ENCODE measurements at regions not wholly inside any gene's neighbourhood (a gene's known extent, or its start where the extent isn't known, plus 50 kb on each side); places are given as distances from the start of the nearest gene placed in this dataset.
A peak's percentile ranks its signal among the peaks of the same experiment; 100 is the strongest.
"Not testable (repeated sequence)": the region's sequence is repeated elsewhere in the genome, so short reads cannot be mapped to it uniquely, and the experiment has no call there.

DNA sequence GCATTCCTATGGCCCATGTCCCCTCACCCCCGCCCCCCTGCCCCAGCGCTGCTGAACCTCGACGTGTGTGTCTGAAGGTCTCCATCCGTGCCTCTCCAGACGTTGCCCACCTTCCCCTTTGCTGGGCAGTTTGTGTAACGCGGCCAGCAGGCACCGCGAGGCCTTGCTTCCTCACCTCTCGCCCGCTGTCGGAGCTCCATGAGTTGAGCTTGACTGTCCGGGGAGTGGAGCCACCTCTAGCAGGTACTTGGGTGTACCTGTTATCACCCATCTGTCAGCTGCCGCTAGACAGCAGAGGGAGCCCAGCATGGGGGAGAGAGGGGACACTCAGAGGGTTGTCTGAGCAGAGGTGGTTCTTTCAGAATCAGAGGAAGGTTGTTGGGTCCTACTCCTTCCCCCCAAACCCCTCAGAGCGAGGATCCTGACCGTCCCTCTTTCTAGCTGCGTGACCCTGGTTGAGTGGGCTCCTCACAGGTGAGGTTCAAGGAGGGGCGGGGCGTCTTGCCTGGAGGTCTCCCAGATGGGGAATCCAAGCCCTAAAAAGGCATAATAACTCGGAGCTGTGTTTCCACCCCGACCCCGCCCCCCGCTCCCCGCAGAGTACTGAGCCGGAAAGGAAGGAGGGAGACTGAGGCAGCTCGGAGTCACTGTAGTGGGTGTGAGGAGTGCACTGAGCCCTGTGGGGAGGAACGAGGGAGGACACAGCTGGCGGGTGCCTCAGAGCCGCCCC, 184.7 kb downstream of the C9orf50 start:
- no peak for DNase-seq (ENCODE audit: low spot score)

DNA sequence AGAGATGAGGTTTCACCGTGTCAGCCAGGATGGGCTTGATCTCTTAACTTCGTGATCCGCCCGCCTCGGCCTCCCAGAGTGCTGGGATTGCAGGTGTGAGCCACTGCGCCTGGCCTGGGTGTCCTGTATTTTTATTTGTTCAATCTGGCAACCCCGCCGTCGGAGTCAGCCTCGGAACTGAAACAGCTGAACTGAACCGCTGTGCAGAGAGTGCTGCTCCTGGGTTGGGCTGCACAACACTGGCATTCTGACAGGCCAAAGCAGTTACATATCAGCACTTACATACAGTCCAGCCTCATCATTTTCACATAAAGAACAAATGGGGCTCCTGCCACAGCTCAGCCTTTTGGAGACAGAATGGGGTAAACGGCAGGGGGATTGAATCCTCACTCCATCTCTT, 185.6 kb downstream of the C9orf50 start:
- no peak for DNase-seq (ENCODE audit: low spot score)

DNA sequence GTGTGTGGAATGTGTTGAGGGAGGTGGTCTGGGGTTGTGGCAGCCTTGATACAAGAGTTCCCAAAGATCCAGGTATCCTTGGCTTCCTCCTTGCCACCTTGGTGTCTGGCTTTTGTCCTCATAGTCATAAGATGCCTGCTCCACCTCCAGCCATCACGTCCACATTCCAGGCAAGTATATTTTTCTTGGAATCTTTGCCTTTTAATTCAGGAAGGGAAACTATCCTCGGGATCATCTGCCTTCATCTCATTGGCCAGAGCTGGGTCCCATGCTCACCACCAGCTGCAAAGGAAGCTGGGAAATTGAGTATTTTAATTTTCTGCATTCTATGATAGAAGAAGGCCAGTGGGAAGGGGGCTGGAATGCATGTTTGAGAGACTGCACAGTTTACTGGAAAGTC, 186.7 kb downstream of the C9orf50 start:
- no peak for DNase-seq (ENCODE audit: low spot score)

DNA sequence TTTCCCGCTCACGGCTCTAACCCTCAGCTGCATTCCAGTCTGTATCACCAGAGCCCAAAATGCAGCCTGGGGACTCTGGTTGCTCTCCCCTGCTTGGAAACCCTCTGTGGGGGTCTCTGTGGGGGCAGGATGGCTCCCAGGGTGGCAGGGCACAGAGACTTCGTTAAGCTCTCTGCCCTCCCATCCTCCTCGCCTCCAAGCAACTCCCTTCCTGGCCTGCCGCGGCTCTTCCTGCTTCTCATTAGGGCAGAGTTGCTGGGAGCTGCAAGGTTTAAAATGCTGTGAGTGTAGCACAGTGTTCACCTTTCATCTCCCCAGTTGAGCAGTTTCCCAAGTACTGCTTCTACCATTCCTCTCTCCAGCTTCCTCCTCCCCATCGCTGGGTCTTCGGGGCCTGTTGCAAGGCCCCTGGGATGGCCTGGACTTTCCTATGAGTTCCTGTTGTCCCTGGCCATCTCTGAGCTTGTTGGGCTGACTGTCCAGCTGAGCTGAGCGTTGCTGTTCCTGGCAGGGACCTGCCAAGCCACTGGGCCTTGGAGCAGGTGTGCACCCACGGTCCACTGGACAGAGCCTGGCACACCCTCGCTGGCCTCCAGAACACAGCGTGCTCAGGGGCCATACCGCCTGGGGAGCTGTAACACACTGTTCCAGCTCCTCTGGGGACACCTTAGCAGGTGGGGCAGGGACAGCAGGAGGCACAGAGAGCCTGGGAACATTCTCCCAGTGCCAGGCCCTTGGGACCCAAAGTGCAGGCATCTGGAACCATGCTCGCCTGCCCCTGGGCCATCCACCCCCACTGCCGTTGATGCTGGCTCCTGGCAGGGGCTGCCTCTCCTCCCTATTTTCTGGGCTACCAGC, 188.4 kb downstream of the C9orf50 start:
- no peak for DNase-seq (ENCODE audit: low spot score)

DNA sequence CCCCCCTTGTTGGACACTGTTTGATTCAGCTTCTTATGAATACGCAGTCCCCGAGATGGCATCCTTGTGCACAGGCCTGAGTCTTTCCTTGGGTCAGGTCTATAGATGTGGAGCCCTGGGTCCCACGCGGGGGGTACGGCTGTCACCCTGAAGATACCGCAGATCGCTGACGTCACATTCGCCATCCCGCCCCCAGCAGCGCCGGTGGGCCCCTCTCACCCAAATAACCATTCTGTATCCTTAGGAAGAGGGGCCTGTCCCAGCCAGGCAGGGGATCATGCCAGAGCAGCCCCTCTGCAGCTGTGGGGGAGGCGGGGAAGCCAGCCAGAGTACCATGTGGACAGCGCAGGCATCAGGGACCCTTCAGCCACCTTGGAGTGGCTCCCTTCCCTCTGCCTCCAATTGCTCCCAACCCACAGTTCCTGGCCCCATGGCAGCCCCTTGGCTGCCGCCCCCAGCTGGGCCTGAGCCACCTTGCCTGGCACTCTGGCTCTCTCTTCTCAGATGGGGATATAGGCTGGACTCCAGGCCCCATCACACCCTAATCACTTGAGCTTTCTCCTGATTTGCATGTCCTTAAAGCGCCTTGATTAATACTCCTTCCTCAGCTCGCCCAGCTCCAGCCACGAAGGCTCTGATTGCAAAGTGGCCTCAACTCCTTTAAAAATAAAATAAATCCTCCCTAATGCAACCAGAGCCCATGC, 189.8 kb downstream of the C9orf50 start:
- no peak for DNase-seq (ENCODE audit: low spot score)

DNA sequence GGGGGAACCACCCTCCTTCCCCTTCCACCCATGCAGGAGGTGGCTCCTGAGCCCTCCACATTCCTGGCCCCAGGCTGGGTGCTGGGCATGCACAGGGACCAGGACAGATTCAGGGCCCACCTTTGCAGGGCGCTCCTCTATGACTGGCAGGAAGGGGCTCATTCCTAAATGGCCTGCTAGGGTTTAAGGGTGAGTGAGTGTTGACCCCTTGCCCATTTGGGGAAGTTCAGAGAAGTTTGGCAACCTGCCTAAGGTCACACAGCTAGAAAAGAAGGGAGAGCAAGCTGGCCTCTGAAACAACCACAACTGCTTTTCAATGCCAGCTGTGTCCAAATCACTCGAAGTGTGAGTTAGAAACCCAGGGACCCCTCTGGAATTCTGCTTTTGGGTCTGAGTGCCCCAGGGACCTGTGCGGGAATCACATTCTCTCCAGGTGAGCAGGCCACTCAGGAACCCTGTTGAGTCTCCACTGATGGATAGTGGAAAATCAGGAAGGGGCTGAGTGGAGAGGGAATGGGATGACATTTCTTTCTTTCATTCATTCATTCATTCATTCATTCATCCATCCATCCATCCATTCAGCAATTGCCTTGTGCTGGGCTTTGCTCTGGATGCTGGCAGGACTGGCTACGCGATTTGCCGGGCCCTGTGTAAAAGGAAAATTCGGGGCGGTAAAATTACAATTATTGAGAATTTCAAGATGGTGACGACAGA, 191.9 kb downstream of the C9orf50 start:
- no peak for DNase-seq (ENCODE audit: low spot score)

DNA sequence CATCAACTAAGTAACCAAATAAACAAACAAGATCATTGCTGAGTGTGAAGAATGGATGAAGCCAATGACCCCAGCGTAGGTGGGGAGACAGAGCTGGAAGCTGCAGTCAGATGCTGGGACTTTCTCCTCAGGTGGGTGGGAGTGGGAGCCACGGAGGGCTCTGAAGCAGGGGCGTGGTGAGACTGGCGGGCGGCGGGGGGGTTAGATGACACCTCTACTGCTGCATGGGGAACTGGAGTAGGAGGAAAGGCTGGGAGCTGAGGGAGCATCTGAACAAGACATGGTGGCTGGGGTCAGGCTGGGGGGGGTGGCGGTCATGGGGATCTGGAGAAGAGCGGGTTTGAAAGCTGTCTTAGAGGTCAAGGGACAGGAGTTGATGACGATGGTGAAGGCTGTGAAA, 193.8 kb downstream of the C9orf50 start:
- DNase-seq (ENCODE audit: low spot score) = no peak

DNA sequence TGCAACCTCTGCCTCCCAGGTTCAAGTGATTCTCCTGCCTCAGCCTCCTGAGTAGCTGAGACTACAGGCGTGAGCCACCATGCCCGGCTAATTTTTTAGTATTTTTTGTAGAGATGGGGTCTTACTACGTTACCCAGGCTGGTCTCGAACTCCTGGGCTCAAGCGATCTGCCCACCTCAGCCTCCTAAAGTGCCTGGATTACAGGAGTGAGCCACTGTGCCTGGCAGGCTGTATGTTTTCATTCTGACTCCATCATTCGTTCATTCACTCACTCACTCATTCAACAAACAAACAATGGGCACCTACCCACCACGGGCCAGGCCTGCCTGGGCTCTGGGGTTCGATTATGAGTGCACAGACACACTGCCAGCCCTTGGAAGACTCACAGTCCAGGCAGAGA, 197.1 kb downstream of the C9orf50 start:
- not testable (repeated sequence) for DNase-seq (ENCODE audit: low spot score)

DNA sequence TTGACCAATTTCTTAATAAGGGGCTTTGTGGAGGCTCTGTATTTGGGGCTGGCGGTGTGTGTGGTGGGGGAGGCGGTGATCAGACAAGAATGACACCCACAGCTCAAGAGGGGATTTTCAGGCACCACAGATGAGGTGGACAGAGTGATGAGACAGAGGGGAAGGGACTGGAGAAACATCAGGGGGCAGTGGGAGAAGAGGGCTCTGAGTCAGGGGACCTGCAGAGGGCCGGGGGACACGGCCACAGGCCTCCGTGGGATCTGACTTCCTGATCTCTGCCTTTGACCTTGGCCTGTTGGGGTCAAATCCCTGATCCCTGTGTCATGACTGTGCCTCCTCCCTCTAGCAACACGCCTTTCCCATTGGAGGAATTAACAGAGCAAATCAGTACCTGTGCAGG, 197.7 kb downstream of the C9orf50 start:
- peak; percentile 13 for DNase-seq (ENCODE audit: low spot score)

DNA sequence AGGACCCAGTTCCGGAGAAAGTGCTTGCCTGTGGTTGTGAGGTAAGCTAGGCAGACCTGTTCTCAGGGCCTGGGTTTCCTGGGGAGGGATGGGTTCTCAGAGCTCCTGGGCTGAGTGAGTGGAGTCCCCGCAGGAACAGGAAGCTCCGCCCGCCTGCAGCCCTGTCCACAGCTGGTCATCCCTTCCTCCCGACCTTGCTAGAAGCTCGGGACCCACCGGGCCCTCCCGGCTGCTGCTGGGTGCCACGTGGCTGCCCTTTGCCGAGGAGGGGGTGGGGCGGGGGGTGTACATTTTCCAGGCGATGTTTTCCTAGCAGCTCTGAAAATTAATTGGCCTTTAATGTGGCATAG, 198.1 kb downstream of the C9orf50 start:
- DNase-seq (ENCODE audit: low spot score) = no peak

DNA sequence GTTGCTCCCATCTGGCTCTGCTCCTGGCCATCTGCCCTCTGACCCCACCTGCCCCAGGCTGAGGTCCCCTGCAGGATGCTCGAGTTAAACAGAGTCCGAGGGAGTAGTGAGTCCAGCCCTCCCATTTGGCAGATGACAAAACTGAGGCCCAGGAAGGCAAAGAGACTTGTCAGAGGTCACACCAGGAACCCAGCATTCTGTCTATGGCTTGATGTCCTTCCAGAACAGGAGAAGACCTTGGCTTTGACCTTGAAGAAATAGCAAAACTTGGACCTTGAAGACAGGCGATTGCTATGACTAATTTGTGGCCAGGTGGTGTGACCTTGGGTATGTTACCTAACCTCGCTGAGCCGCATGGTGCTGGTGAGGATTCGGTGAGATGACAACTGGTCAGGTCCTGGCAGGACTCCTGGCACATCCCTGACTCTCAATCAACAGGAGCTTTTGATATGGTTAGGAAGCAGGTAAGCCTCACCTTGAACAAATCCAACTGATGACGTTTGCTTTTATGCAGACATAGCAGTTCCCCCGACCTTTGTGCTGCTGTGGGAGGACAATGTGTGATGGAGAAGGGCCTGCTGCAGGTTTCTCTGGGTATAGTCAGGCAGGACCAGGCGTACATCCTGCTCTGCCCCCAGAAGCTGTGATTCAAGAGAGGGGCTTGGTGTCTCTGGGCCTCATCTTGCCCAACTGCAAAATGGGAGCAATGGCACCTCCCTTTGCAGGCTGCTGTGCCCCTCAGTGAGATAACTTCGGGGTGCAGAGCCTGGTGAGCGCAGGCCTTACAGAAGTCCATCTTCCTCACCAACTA, 198.7 kb downstream of the C9orf50 start:
- DNase-seq (ENCODE audit: low spot score) = no peak

DNA sequence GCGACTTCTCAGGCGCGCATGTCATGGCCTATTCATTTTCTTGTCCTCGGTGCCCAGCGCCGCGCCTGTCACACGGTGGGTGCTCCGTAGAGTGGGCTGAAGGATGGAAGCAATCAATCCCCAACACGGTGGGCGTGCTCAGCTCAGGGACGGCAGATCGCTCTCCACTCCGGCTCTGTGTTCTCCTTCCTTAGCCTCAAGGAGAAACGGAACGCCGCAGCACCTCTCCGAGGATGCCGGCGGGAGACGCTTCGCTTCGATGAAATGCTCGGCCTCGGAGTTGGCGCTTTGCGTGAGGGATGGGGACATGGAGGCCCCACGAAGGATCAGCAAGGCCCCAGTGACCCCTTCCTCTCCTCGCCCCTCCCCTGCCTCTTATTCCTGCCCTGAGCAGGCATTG, 199.5 kb downstream of the C9orf50 start:
- DNase-seq (ENCODE audit: low spot score) = no peak

DNA sequence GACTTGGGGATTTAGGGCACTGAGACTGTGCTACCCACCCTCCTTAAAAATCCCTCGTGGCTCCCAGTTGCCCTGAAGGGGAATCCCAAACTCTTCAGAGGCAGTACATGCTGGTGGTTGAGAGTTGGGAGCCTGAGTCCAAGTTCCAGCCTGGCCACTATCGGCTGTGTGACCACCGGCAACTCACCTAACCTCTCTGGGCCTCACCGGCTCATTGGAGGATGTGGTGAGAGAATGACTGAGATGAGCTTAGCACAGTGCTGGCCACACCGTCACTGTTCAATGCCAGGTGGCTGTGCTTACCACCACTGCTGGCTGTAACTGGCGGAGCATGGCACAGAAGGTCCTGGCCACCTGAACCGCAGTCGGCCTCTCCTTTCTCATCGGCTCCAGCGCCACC, 200.2 kb downstream of the C9orf50 start:
- DNase-seq (ENCODE audit: low spot score) = no peak

DNA sequence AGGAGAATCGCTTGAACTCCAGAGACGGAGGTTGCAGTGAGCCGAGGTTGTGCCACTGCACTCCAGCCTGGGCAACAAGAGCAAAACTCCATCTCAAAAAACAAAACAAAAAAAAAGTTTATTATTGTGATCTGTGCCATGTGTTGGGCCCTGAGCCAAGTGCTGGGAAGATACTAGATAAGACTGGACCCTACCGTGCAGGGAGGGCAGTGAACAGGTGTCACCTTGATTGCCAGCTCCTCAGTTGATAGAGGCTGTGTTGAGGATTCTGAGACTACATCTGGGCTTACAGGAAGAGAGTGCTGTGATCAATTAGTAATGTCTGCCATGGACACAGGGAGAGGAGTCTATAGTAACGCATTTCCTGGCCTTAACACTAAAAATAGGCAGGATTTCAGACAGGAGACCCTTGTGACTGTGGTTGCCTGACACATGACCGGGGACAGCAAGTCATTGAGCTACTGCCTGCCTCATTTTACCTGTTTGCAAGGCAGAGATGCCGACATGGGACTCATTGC, 201.5 kb downstream of the C9orf50 start:
- DNase-seq (ENCODE audit: low spot score) = no peak

DNA sequence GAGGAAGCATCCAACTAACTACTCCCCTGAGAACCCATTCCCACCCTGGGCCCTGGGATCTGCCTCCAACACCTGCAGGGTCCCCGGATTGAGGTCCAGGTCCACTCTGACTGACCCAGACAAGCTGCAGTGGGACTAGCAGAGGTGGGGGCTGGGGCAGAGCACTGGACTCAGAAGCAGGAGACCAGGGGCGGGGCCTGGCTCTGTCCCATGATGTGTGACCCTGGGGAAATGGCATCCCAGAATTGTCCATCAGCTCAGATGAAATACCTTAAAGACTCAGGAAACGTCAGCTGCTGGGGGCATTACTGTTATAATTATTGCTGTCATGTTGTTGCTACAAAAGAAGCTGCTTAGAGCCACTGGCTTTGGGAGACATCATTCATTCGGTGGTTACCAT, 202.4 kb downstream of the C9orf50 start:
- DNase-seq (ENCODE audit: low spot score) = no peak

DNA sequence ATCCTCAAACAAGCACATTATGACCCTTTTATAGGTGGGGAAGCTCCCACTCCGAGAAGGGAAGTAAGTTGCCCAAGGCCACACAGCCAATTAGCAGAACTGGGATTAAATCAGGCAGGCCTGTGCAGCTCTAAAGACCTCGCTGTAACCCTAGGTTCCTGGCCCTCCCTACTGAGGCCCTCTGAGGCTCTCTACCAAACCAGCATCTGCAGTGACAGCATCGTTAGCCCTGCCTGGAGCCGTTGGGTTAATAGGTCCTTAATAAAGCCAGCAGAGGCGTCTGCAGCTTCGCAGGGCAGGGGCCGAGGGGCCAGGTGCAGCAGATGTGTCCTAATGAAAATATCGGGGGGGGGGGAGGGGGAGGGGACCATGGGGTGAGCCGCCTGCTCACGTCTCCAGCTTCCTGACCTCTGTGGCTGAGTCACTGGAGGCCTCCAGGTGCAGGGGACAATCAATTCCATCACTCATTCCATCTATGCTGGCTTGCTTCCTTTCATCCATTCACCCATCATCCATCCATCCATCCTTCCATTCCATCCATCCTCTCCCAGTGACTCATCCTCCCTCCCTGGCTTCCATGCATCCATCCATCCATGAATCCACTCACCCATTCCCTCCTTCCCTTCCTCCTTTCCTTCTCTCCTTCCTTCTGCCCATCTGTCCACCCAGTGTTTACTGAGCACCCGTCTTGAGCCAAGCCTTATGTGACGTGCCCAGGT, 203.9 kb downstream of the C9orf50 start:
- no peak for DNase-seq (ENCODE audit: low spot score)

DNA sequence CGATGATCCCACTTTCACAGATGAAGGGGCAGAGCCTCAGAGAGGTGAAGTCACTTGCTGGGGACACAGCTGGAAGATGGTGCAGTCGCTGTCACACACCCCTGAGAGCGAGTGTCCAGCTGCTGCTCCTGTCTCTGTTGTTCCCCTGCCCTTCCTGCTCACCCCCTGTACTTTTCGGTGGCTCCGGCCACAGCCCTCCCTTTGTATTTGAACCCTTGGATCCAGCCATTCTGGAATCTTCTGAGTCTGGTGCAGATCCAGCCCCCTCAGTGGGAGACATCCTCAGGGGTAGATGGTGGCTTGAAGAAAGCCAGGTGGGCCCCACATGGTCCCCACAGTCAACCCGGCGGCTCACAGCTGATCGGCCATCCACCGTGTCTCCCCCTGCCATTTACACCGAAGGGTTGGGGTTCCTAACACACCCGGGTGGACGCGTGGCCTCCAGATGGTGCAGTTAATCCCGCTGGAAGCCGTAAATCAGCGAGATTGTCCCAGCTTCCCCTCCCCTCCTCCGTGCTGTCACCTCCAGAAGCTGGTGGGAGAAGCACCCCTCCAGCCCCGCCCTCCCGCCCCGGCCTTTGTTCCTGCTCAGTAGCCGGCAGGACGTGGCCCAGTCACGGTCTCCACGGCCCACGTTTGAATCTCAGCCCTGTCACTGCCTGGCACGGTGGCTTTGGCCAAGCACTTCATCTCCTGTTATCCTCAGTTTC, 204.8 kb downstream of the C9orf50 start:
- no peak for DNase-seq (ENCODE audit: low spot score)

DNA sequence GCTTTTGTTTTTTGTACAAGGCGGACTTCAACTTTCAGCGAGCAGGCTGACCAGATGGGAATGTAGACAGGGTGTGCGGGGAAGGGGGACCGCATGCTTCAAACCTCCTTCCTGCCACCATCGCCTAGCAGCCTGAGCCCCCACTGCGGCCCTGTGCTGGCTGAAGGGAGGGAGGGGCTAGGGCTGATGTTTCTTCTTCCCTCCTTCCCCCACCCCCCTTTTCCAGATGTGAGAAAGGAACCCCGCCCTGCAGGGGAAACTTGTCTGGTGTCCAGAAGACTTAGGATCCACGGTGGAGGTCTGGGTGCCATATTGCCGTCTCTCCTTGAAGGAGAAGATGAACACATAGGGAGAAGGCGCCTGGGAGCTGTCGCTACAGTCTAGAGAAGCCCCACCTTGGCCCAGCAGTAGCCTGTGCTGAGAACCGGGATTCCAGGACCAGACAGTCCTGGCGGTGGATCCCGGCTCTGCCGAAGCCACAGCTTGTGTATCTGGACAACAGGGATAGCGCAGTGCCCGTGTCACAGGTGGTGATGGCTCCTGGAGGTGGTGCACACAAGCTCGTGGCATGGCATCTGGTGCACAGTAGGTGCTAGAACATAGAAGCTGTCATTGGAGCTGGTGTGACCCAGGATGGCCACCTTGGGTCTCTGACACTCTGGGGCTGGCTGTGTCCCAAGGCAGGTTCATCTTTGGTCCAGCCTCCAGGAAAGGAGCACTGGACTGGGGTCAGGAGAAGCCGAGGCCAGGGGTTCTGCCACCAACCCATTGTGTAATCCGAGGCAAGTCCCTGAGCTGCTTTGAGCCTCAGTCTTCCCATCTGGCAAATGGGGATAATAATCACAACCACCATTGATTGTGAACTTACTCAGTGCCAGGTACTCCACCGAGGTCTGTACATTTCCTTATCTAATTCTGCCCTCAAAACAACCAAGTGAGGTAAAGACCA, 205.6 kb downstream of the C9orf50 start:
- no peak for DNase-seq (ENCODE audit: low spot score)
